DMS53 treated with DMSO at 0.1 percent for 48 hours (cell line): ENCODE measurements at regions not wholly inside any gene's neighbourhood (a gene's known extent, or its start where the extent isn't known, plus 50 kb on each side); places are given as distances from the start of the nearest gene placed in this dataset.

Experiments used
- DNase-seq: peaks from one replicate; lab custom pipeline; 2025; ENCODE audit not compliant: unreplicated experiment; lab: John Stamatoyannopoulos, UW

DNA sequence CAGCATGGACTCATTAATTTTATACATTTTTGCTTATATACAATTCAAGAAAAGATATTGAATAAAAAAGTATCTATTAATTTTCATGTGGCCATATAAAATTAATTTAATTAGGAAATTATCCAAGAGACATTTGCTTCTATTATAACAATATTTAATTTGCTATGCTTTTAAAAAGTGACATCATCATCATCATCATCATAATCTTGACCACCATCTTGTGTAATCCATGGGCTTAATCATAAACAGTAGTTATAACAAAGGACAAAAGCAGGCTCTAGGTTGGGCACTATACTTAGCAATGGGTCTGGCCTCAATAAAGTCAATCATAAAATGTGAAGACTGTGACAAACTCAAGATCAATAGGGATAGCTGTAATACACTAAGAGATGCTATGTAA is 1031.6 kb downstream of the SLITRK1 start:
- no peak for DNase-seq

GRCh38 chr13:82848766-82849165 is 1033.5 kb downstream of the SLITRK1 start:
- no peak for DNase-seq

- DNase-seq, result no peak
Observed at GRCh38 chr13:82847595-82847994, 1034.7 kb downstream of the SLITRK1 start.

- no peak for DNase-seq
Observed at GRCh38 chr13:82833923-82834322, 1048.4 kb downstream of the SLITRK1 start.

- DNase-seq, result no peak
Observed at GRCh38 chr13:82829040-82829439, 1053.2 kb downstream of the SLITRK1 start.

DNA sequence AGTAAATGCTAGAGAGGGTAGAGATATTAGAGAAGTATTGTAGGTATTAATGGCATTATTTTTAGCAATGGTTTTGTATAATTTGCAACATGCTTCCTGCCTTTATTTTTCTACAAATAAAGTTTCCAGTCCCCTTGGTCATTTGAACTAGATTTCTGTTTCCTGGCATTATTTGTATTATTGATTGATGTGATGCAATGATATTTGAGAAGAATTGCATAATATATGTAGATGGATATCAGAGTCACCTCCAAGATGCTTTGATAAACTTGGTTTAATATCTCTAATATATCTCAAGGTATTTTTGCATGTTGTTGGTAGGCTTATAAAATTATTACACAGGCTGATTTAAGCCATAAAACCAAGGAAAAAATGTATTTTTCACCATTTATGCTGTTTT is 1054.5 kb downstream of the SLITRK1 start:
- no peak for DNase-seq

DNA sequence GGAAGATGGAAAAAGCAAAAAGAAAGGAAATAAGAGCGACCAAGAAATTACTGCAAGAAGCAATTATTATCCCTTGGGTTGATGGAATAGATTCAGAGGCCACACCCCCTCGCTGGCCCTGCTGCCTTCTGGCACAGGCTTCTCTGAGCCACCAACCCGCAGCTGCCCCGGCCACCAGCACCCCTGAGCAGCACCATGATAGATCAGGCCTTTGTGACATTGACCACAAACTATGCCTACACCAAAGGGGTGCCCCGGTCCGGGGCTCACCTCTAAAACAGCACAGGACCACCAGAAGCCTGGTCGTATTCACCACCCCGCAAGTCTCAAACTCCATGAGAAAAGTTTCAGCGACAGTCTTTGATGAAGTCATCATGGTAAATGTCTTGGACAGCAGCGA is 1059.3 kb downstream of the SLITRK1 start:
- no peak for DNase-seq

GRCh38 chr13:82817133-82817532 is 1065.1 kb downstream of the SLITRK1 start:
- DNase-seq, result no peak

GRCh38 chr13:82815791-82816190 is 1066.5 kb downstream of the SLITRK1 start:
- DNase-seq, result no peak

- no peak for DNase-seq
Observed at GRCh38 chr13:82803341-82803740, 1078.9 kb downstream of the SLITRK1 start.

DNA sequence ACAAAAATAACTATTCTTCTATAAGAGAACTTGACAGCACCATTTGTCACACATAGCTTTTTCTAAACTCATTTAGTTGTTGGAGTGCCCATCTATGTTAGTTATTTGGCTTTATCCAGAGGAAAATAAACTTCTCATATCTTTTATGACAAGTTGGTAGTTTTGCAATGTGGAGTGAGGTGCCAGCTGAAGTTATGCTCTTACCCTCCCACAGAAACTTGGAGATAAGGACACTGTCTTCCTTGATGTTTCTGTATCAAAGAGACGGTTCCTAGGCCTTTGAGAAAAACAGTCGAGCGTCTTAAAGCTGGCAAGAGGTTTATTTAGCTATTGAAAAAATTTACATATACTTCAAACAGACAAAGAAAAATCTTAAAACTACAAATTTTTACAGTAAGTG is 1079.7 kb downstream of the SLITRK1 start:
- no peak for DNase-seq

- DNase-seq, result no peak
Observed at GRCh38 chr13:82800391-82800790, 1081.9 kb downstream of the SLITRK1 start.

- DNase-seq, result no peak
Observed at GRCh38 chr13:82797876-82798275, 1084.4 kb downstream of the SLITRK1 start.

GRCh38 chr13:82791035-82791434 is 1091.2 kb downstream of the SLITRK1 start:
- DNase-seq, result no peak

DNA sequence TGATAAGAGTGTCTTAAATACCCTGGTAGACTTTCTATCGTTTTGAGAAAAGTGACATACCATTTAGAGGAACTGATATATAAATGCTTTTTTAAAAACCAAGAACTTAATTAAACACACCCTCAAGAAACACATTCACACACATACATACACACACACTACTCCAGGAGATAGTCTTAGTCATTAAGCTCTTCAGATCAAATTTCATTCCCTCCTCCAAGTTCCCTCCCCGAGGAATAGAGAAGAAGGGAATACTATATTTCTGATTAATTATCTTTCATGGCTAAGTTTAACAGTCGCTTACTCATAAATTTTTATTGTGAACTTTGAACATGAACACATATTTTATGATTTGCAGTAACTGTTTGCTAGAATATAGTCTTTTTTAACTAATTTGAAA is 1109.5 kb downstream of the SLITRK1 start:
- no peak for DNase-seq

GRCh38 chr13:82766732-82767321 is 1115.4 kb downstream of the SLITRK1 start:
- DNase-seq, result no peak

DNA sequence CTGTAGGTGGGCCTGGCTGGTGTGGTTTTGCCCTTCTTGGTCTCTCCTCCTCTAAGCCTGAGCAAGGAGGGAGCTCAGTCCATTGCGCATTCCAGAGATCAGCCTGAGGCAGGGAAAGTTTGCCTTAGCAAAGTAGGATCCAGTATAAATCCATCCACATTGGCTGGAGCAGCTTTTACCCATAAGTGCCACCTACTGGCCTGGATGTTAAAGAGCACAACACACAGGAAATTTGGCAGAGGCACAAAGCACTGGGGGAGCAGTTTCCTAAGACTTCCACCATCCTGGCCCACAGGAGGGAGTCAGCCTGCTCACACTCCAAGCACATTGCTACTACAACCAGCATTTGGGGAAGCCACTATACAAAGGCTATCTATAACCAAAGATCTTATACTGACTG is 1124.2 kb downstream of the SLITRK1 start:
- no peak for DNase-seq

DNA sequence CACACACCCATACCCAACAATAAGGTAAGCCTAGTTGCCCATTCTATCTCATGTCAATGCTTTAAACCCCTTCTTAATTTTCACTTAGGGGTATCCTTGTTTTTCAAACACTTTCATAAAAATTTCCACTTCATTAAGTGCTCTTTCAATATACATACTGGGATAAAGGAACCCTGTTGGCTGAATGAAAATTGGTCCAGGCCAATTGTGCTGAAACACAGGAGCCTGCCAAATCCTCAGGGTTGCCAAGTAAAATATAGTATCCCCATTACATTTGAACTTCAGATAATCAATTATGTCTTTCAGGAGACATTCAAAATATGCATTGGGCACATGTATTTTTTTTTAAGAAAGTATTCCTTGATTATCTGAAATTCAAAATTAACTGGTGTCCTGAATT is 1131.1 kb downstream of the SLITRK1 start:
- no peak for DNase-seq

DNA sequence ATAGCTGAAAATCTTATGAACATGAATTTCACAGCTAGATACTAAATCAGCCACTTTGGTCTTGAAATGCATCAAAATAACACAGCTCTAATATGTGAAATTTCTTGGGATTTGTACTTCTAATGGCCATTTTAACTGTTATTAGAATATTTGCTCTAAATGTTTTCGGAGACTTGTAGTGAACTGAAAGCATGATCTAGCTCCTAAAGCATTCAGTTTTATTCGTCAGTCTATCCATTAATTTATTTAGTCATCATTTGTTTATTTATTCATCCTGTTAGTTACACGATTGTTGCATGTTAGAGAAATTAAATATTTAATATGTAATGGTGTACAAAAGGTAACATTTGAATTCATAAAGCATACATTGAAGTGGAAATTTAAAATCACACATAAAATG is 1132.7 kb downstream of the SLITRK1 start:
- DNase-seq, result no peak

- DNase-seq, result no peak
Observed at GRCh38 chr13:82747958-82748357, 1134.3 kb downstream of the SLITRK1 start.

- DNase-seq, result no peak
Observed at GRCh38 chr13:82747291-82747690, 1135.0 kb downstream of the SLITRK1 start.

GRCh38 chr13:82740442-82740841 is 1141.8 kb downstream of the SLITRK1 start:
- no peak for DNase-seq

GRCh38 chr13:82739881-82740280 is 1142.4 kb downstream of the SLITRK1 start:
- DNase-seq, result no peak

GRCh38 chr13:82729401-82729800 is 1152.9 kb downstream of the SLITRK1 start:
- no peak for DNase-seq
